NCI-H524 (cell line): ENCODE measurements at regions not wholly inside any gene's neighbourhood (a gene's known extent, or its start where the extent isn't known, plus 50 kb on each side); places are given as distances from the start of the nearest gene placed in this dataset.

Experiments
- DNase-seq, 2 experiments: peaks; one replicate each; lab custom pipeline; 2025; lab: John Stamatoyannopoulos, UW

DNA sequence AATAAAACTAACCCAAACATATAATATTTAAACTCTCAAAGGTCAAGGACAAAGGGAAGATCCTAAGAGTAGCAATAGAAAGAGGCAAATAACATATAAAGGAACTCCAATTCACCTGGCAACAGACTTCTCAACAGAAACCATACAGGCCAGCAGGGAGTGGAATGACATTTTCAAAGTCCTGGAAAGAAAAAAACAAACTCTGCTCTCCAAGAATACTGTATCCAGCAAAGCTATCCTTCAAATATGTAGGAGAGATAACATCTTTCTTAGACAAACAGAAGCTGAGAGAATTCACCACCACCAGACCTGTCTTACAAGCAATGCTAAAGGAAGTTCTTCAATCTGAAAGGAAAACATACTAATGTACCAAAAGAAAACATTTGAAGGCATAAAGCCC is 51.5 kb upstream of the TMEM158 start:
- no peak for DNase-seq

DNA sequence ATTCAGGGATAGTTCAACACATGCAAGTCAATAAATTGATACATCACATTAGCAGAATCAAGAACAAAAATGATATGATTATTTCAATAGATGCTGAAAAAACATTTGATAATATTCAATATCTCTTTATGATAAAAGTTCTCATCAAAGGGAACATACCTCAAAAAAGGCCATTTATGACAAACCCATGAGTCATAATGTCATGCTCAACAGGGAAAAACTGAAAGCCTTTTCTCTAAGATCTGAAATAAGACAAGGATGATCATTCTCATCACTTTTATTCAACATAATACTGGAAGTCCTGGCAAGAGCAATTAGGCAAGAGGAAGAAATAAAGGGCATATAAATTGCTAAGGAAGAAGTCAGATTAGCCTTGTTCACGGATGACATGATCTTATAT is 54.1 kb upstream of the TMEM158 start:
- DNase-seq: no peak

DNA sequence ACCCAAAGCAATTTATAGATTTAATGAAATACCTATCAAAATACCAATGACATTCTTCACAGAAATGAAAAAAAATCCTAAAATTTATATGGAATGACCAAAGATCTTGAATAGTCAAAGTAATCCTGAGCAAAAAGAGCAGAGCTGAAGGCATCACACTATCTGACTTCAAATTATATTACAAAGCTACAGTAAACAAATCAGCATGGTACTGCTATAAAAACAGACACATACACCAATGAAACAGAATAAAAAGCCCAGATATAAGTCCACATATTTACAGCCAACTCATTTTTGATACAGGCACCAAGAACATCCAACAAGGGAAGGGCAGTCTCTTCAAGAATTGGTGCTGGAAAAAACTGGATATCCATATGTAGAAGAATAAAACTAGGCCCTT is 54.9 kb upstream of the TMEM158 start:
- DNase-seq: no peak

DNA sequence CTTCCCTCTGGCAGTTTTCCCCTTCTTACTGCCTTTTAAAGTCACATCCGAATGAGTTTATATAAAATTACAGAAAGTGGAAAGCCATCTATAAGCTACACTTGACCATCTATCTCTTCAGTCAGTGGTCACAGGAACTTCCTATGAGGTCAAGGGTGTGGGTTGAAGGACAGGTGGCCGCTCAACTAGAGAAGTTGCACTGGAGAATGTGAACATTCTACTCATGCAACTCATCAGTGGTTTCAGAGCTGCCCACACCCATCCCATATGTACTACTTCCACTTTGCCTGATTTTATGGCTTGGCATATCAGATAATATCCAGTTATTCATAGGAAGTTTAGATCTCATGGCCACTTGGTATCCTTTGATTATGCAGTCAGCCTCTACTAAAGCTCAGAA is 57.4 kb upstream of the TMEM158 start:
- DNase-seq: no peak

DNA sequence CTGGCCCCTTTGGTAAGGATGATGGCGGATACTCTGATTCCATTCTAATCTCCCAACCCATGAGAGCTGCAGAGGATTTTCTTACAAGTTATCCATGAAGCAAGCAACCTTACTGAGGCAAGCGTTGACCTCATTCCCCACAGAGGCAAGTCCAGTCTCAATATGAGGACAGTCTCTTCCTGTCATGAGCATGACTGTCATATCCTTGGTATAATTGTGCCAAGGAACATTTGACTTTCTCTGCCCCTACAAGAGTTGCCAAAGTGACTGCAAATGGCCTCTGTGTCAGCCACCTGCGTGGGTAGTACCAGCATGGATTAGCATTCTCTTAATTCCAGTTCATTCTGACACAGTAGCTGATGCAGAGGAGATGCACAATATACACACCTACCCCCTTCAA is 71.2 kb upstream of the TMEM158 start:
- no peak for DNase-seq

DNA sequence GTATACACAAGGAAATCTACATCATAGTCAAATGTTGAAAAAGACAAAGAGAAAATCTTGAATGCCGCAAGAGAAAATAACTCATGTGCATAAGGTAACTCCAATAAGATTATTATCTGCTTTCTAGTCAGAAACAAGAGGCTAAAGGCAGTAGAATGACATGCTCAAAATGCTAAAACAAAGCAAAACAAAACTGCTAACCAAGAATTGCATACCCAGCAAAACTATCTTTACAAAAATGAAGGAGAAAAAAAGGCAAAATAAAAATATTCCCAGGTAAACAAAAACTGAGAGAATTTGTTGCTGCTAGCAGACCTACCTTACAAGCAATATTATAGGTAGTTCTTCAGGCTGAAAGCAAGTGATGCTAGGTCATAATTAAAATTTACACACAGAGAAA is 76.4 kb upstream of the TMEM158 start:
- DNase-seq: no peak

DNA sequence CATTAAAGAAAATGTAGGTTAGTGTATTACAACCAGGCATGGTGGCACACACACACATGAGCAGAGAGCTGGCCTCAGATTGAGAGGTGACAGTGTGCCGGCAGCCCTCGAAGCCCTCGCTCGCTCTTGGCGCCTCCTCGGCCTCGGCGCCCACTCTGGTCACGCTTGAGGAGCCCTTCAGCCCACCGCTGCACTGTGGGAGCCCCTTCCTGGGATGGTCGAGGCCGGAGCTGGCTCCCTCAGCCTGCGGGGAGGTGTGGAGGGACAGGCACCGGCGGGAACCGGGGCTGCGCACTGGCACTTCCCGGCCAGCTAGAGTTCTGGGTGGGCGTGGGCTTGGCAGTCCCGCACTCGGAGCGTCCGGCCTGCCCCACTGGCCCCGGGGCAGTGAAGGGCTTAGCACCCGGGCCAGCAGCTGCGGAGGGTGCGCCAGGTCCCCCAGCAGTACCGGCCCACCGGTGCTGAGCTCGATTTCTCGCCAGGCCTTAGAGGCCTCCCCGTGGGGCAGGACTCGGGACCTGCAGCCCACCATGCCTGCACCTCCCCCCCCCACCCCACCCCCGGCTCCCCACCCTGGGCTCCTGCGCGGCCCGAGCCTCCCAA is 80.4 kb upstream of the TMEM158 start:
- no peak for DNase-seq

DNA sequence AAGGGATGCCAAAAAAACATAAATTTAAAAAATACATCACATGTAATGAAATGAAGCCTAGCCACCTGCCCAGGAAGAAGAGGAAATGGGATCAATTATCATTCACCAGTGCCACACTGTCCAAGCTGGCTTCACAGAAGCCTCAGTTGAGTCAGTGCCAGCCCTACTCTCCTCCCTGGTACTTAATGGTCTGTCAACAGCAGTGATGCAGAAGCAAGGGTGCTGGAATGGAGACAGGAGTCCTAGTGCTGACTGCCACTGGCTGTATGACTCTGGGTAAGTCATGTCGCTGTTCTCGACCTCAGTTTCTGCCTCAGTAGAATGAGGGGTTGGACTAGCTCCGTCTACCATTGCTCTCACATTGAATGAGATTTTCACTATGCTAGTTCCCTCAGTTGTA is 78.5 kb upstream of the LARS2 start:
- no peak for DNase-seq

DNA sequence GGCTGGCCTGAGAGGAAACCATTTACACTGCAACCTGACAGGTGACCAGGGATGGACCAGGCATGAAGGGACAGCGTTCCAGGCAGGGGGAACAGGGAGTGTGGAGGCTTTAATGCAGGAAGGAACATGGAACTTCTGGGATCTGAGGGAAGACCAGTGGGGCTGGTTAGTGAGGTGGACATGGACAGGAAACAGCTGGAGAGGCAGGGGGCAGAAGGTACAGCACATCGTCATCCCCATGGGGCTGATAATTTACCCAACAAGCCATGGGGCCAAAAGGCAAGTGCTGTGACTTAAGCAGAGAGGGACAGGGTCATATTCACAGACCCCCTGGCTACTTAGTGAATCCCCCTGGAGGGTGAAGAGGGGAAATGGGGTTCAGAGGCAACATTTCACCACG is 77.0 kb upstream of the LARS2 start:
- DNase-seq: no peak

DNA sequence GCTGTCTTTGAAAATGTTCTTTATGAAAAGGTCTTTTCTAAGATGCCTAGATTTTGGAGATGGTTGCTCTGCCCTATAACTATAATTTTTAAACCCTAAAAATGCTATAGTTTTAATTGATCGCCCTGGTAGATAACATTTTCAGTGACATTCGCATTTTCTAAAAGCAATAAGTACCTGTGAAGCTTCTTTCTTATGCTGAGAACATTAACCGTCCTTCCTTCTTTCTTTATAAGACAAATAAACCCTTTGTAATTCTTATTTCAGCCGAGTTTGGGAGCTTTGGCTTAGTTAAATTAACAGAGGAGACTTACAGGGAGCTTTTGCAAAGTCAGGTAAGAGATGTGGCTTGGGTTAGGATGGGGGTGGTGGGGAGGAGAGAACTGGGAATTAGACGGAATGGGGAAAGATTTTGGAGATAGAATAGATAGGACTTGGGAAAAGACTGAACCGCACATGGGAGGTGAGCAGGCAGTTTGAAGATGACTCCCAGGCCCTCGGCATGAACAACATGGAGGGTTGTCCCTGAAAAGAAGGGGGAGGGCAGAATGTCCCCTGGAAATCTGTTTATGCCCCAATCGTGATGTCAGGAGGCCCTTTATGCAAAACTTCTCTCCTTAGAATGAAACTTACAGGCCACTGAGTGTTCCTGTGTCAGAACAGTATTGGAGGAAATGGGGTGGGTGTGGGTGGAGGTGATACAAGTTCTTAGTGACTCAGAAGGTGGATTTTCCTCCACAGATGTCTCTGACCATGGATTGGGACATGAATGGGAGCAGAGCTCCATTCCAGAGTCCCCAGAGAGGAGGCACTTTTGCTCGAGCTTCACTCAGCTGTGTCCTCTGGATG is 76.2 kb upstream of the LARS2 start:
- DNase-seq: no peak

DNA sequence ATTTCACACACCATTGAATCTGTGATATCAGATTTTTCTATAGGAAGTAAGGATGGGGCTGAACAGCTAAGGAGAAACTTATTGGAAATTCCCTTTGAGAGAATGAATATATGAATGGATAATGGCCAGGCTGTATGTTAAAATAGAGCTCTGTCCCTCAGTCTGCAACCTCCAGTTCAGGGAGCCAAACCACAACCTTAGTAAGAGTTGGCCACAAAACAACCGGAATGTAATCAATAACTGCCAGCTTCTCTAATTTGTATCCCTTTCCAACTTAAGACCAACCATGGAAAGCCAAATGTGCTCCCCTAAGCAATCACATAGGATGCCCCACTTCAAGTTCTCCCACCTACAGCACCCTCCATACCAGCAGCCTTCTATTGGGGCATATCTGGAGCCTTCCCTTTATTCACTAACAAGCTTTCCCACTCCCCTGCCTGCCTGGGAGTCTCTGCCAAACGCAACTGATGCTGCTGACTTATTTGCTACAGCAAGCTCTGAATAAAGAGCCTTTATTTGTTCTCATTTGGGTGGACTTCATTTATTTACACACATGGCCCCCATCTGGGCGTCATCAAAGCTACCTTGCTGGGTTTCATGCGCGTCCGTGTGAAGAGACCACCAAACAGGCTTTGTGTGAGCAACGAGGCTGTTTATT is 75.4 kb upstream of the LARS2 start:
- DNase-seq: no peak

DNA sequence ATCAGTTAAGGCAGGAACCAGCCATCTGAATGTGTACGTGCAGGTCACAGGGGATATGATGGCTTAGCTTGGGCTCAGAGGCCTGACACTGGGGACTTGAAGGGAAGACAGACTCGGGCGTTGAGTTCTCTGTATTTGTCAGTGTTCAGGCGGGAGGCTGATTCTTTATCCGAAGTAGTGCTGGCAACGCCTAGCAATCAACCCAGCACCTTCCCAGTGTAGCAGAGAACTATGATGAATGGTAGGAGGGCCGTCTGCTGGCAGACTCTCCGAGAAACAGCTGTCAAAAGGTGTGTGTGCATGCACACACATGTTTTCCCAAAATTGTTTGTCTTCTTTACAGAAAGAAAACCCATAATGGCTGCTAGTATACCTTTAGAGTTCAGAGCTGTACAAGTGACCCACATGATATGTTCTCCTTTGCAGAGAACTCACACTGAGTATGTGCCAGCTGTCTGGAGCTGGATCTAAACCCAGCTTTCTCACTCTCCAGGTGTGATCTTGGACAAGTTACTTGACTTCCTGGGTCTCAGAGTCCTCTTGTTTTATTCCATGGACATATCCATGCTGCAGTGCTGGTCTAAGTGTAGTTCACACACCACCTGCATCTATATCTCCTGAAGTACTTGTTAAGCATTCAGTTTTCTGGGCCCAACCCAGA is 74.5 kb upstream of the LARS2 start:
- no peak for DNase-seq

DNA sequence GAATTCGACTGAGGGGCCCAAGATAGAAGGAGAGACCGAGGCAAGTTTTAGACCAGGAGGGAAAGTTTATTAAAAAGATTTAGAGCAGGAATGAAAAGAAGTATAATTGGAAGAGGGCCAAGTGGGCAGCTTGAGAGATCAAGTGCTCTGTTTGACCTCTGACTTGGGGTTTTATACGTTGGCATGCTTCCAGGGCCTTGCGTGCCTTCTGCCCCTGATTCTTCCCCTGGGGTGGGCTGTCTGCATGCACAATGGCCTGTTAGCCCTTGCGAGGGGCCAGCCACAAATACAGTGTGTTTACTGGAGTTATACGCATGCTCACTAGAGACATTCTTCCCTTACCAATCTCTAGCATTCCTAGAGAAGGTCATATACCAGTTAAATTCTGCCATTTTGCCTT is 70.7 kb upstream of the LARS2 start:
- DNase-seq: peak in 1 of 2 experiments; percentile 61

DNA sequence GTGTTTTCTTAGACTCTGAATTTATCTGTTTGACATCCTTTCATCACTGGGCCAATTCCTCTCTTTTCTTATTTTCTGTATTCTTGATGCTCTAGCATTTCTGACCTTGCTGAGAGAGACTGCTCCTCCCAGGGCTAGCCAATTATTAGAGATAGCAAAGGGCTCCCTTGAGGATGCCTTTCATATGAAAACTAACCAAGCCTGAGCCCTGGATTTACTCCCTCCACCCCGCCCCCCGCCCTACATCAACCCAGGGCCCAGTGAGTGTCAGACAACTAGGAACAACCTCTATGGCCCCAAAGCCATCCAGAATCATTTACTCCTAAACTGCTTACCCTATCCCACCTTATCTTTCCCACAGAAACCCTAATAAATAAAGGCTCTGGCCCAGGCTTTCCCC is 69.7 kb upstream of the LARS2 start:
- DNase-seq: no peak

DNA sequence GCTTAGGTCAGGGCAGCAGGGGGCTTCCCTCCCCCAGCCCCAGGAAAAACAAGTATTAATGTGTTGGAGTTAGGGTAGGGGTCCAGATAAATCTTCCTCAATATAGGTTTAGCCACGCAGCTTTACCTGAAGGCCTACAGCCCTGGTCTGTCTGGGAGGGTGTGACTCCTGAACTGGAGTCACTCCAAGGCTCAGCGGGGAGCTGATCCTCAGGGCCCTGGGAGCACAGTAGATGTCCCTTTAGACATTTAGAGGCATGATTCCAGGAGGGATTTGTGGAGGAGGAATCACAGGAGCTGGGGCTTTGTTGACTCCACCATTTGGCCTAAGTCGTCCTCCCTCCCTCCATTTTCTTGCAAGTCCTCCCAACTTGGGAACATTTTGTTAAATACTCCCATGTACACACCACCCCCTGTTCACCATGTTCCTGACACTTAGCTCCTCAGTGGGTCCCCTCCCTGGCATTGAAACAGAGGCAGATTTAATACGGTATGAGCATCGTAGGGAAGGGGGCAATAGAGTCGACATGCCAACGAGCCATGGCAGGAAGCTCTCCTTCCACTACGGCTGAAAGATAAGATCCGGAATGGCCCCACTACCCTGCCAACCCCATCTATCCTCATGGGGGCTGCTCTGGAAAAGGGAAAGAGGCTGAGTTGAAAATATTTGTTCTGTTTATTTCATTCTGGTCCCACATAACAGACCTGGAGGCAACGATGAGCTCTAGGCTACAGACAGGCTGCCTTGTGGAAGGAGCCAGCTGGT is 69.0 kb upstream of the LARS2 start:
- DNase-seq: peak in 1 of 2 experiments; percentile 5

DNA sequence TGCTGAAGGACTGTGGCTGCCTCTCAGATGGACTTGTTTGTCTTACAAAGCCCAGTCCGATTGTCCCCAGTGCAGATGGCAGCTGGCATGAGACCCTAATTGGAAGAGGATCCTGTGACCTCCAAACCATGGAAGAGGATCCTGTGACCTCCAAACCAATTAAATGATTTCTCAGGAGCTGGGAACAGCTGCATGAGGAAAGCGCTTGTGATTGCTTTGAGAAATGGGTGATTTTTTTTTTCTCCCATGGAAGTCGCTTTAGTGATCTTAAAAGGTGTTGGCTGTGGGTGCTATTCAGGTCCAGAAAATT is 68.4 kb upstream of the LARS2 start:
- peak; percentile 60 to 87 for DNase-seq

DNA sequence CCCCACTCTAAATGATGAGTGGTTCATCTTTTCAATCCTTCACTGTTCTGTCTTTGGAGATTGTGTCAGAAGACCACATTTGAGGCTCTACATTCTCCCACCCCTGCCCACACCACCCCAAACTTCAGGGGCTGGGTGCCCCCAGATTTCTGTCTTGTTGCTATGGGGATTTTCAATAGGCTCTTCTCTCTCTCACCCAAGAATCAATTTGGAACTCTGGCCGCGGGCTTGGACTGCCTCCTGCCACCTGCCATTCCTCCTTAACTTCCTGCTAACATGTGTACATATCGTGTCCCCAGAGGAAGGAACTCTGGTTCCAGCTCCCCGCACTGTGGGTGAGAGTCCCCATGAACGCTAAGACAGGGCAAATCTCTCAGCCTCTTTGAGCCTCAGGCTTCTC is 67.4 kb upstream of the LARS2 start:
- DNase-seq: peak in 1 of 2 experiments; percentile 31

DNA sequence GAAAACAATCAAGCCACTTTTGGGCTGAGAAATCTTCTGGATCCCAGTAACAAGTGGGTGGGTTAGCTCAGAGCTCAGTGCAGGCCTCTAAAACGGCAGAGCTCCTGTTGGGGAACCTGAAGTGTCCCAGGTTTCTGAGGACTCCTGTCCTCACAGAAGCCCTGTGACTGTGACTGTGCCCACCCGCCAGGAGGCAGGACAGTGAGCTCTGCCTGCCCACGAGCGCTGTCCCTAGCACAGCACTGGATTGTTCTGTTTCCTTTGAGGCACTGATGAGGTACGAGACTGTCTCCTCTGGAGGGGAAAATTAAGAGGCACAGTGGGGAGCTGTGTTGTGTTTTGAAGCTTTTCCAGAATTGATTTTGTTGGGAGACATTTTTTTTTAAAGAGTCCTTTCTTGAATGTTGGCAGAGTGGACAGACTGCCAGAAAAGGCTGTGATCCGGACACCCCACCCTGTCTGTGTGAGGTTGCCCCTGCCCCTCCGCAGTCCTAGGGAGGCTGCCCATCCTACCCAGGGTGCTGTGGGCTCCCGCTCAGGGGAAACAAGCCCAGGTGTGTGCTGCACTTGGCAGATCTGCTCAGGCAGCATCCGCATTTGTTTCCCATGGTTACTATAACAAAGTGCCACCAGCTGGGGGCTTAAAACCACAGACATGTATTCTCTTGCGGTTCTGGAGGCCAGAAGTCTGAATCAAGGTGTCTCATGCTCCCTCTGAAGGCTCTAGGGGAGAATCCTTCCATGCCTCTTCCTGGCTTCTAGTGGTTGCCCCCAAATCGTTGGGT is 66.6 kb upstream of the LARS2 start:
- peak in 1 of 2 experiments; percentile 13 for DNase-seq

DNA sequence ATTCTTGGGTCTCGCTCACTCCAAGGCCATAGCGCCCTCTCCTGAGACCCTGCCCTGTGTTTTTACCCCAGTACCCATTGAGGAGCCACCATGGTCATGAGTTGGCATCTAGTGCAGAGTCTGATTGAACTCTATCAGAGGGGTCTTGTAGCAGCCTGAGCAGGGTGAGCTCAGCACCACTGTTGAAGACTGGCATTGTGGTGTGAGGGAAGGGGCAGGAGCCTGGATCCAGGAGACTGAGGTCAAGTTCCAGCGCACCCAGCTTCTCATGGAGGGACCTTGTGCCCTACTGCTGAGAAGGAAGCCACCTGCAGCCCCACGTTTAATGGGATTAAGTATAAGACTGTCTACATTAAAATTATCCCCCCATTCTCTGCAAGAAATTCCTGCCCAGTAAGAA is 65.8 kb upstream of the LARS2 start:
- DNase-seq: no peak

DNA sequence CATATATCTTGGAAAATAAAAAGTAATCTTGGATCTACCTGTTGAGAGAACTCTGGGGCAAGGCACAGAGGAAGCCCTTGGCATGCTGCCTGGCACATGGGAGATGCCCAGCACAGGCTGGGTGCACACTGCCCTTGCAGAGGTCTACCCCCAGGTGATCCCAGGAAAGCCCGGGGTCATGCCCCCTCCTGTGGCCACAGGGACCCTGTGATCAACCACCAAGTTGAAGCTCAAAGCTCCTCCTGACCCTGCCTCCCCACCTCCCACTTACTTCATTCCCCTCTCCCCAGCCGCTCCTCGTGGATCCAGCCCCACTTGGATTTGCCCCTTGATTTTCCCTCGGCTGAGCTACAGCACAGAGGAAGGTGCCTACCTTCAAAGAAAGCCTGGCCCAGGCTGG is 62.7 kb upstream of the LARS2 start:
- DNase-seq: no peak

DNA sequence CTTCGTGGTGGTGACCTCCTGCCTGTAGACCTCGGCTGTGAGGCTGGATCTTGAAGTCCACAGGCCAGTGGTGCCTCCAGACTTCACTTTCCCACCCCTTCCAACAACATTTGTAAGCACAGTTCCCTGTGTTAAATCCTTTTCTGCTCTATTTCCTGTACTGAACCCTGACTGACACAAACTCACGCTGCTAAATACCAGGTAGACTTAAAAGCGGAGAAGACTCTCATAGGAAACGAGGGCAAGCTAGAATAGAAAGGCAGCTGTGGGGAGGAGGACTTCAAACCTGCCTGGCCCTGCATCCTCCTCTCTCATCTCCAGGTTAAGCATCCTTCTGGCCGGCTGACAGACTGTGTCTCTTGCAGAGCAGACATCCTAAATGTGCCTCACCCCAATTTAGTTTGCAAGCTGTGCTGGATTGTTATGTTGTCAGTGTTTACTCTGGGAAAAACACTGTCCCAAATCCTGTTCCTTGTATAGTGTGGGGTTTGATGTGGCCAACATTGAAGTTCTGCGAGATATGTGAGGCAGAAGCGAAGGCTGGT is 58.5 kb upstream of the LARS2 start:
- DNase-seq: no peak
